ENCODE measurements at regions not wholly inside any gene's neighbourhood (a gene's known extent, or its start where the extent isn't known, plus 50 kb on each side); places are given as distances from the start of the nearest gene placed in this dataset.

DNA sequence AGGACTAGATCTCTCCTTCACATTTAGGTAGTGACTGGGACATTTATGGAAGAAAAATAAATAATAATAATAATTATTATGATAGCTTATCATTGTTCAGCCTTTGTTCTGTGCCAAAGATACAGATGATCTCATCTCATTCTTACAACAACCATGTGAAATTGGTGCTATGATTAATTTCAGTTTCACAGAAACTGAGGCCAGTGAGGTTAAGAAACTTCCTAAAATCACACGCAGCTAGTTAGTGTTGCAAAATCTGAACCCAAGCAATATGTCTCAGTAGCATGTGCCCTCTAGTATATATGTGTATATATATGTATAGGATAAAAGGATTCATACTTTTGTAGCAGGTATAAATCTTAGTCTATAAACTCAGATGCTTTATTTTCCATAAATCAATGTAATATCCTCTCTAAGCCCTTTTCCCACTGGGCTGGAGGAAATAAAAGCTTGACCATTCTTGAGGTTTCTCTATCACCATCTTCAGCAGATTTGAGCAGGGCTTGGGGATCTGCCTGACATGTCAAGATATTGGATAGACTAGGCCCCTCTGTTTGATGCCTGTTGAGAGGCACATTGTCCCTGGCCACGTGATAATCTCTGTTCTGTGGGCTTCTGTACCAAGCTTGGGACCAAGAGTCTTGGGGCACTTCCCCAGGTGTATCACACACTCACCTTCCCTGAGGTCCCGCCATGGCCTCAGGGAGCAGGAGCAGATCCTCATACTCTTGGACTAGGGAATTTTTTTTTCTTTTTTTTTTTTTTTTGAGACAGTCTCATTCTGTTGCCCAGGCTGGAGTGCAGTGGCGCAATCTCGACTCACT is 172.6 kb upstream of the NRP1 start:
- Histone ChIP-seq H3K27ac (no peak overlapping the region), H4K20me1 (ENCODE audit: insufficient read depth) (no peaks in the 10 kb centered on the region), H3K9me2 (ENCODE audit: insufficient read depth) (no peaks in the 10 kb centered on the region), H3K27me3 (replicated peaks; ENCODE audit: insufficient read depth) (no peaks in the 10 kb centered on the region), H3K36me3 (ENCODE audit: low read depth) (no peaks in the 10 kb centered on the region), H3K79me2 (ENCODE audit: insufficient read depth) (no peaks in the 10 kb centered on the region), H3K9ac (no peak overlapping the region), H3K9me3 (ENCODE audit: low read depth) (no peaks in the 10 kb centered on the region), H3K4me1 (ENCODE audit: insufficient read depth) (peaks cover 22% of the 10 kb centered on the region), H2AFZ (no peak overlapping the region), H3K4me3 (no peak overlapping the region), H3F3A (ENCODE audit: insufficient read depth) (no peaks in the 10 kb centered on the region; the same call in 1 of the 2 replicates), H3K4me2 (ENCODE audit: unreplicated experiment) (no peak overlapping the region)
- in situ Hi-C loops (cut with MboI): no loop called here
- WGBS, 2 experiments (ENCODE audit: low coverage in 1 of 2, low lambda C conversion rate in 2 of 2, missing lambda C conversion rate in 2 of 2): 70 to 72% methylated on average over 5 of the region's 5 CpGs
- no peak for TF ChIP-seq EZH2phosphoT487 (IDR thresholded peaks at IDR 0.05; ENCODE audit: insufficient read depth, low read depth)
- TF ChIP-seq EZH2 (IDR thresholded peaks at IDR 0.05; ENCODE audit: insufficient read depth, poor library complexity, severe bottlenecking): no peak
- DNase-seq: peak; percentile 55

GRCh38 chr10:33506391-33506790 is 171.9 kb upstream of the NRP1 start:
- no peaks in the 10 kb centered on the region for H4K20me1 ChIP-seq (ENCODE audit: insufficient read depth)
- 79 to 83% methylated on average over 2 of the region's 2 CpGs for whole genome bisulfite sequencing, 2 experiments (ENCODE audit: low coverage in 1 of 2, low lambda C conversion rate in 2 of 2, missing lambda C conversion rate in 2 of 2)
- H3F3A ChIP-seq (ENCODE audit: insufficient read depth): no peaks in the 10 kb centered on the region; the same call in 1 of the 2 replicates
- H3K4me1 ChIP-seq (ENCODE audit: insufficient read depth): peaks cover 22% of the 10 kb centered on the region
- in situ Hi-C loops (cut with MboI): no loop called here
- H3K9me3 ChIP-seq (ENCODE audit: low read depth): no peaks in the 10 kb centered on the region
- H3K27ac ChIP-seq: no peak overlapping the region
- H3K9me2 ChIP-seq (ENCODE audit: insufficient read depth): no peaks in the 10 kb centered on the region
- TF ChIP-seq EZH2 (IDR thresholded peaks at IDR 0.05; ENCODE audit: insufficient read depth, poor library complexity, severe bottlenecking): no peak
- no peak for TF ChIP-seq EZH2phosphoT487 (IDR thresholded peaks at IDR 0.05; ENCODE audit: insufficient read depth, low read depth)
- no peaks in the 10 kb centered on the region for H3K27me3 ChIP-seq (replicated peaks; ENCODE audit: insufficient read depth)
- DNase-seq: no peak
- no peak overlapping the region for H3K4me3 ChIP-seq
- H3K79me2 ChIP-seq (ENCODE audit: insufficient read depth): no peaks in the 10 kb centered on the region
- H2AFZ ChIP-seq: no peak overlapping the region
- H3K9ac ChIP-seq: no peak overlapping the region
- no peak overlapping the region for H3K4me2 ChIP-seq (ENCODE audit: unreplicated experiment)
- no peaks in the 10 kb centered on the region for H3K36me3 ChIP-seq (ENCODE audit: low read depth)

GRCh38 chr10:33501161-33501560 is 166.7 kb upstream of the NRP1 start:
- H3K4me1 ChIP-seq (ENCODE audit: insufficient read depth): peaks cover 3% of the 10 kb centered on the region; the same call in 1 of the 2 replicates
- no peak for DNase-seq
- H3K27me3 ChIP-seq (replicated peaks; ENCODE audit: insufficient read depth): no peaks in the 10 kb centered on the region
- 100% methylated on average over 1 of the region's 1 CpG for WGBS, 2 experiments (ENCODE audit: low coverage in 1 of 2, low lambda C conversion rate in 2 of 2, missing lambda C conversion rate in 2 of 2)
- no peak overlapping the region for H2AFZ ChIP-seq
- H3K27ac ChIP-seq: no peak overlapping the region
- no peaks in the 10 kb centered on the region for H3K36me3 ChIP-seq (ENCODE audit: low read depth)
- no peaks in the 10 kb centered on the region for H3F3A ChIP-seq (ENCODE audit: insufficient read depth)
- no peak overlapping the region for H3K4me2 ChIP-seq (ENCODE audit: unreplicated experiment)
- no peaks in the 10 kb centered on the region for H3K79me2 ChIP-seq (ENCODE audit: insufficient read depth)
- in situ Hi-C loops (cut with MboI): no loop called here
- no peaks in the 10 kb centered on the region for H4K20me1 ChIP-seq (ENCODE audit: insufficient read depth)
- no peaks in the 10 kb centered on the region for H3K9me2 ChIP-seq (ENCODE audit: insufficient read depth)
- no peaks in the 10 kb centered on the region for H3K9me3 ChIP-seq (ENCODE audit: low read depth)
- no peak for TF ChIP-seq EZH2phosphoT487 (IDR thresholded peaks at IDR 0.05; ENCODE audit: insufficient read depth, low read depth)
- no peak for TF ChIP-seq EZH2 (IDR thresholded peaks at IDR 0.05; ENCODE audit: insufficient read depth, poor library complexity, severe bottlenecking)
- no peak overlapping the region for H3K9ac ChIP-seq
- H3K4me3 ChIP-seq: no peak overlapping the region

DNA sequence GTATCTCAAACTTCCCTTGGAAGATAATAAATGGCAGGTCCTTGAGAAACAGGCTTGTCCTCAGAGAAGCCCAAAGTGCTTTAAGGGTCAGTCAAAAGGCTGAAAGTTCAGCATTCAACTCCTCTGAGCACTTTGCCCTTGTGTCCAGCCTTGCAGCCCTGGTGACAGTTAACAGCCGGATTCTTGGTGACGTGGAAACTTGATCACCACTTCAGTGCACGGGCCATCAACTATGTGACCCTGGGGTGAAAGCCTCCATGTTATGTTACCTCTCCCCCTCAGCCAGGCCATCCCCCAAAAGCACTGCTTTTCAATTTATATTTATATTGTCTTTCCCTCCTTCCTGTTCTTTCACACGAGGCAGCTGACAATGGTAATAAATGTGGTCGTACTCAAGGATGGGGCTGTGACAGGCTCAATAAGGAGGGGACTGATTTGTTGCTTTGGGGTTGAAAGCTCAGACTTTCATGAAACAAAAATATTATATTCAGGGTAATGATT is 164.0 kb upstream of the NRP1 start:
- 95 to 96% methylated on average over 5 of the region's 5 CpGs for WGBS, 2 experiments (ENCODE audit: low coverage in 1 of 2, low lambda C conversion rate in 2 of 2, missing lambda C conversion rate in 2 of 2)
- no peaks in the 10 kb centered on the region for H3F3A ChIP-seq (ENCODE audit: insufficient read depth)
- H3K36me3 ChIP-seq (ENCODE audit: low read depth): no peaks in the 10 kb centered on the region
- DNase-seq: no peak
- no peaks in the 10 kb centered on the region for H4K20me1 ChIP-seq (ENCODE audit: insufficient read depth)
- no peaks in the 10 kb centered on the region for H3K9me3 ChIP-seq (ENCODE audit: low read depth)
- TF ChIP-seq EZH2 (IDR thresholded peaks at IDR 0.05; ENCODE audit: insufficient read depth, poor library complexity, severe bottlenecking): no peak
- TF ChIP-seq EZH2phosphoT487 (IDR thresholded peaks at IDR 0.05; ENCODE audit: insufficient read depth, low read depth): no peak
- H3K27ac ChIP-seq: no peak overlapping the region
- in situ Hi-C loops (cut with MboI): no loop called here
- peak overlapping the region; percentile 77; the same call in 1 of the 2 replicates for H2AFZ ChIP-seq
- H3K4me1 ChIP-seq (ENCODE audit: insufficient read depth): peaks cover 3% of the 10 kb centered on the region; the same call in 1 of the 2 replicates
- H3K9me2 ChIP-seq (ENCODE audit: insufficient read depth): no peaks in the 10 kb centered on the region
- no peak overlapping the region for H3K9ac ChIP-seq
- no peaks in the 10 kb centered on the region for H3K79me2 ChIP-seq (ENCODE audit: insufficient read depth)
- no peak overlapping the region for H3K4me3 ChIP-seq
- H3K27me3 ChIP-seq (replicated peaks; ENCODE audit: insufficient read depth): no peaks in the 10 kb centered on the region
- no peak overlapping the region for H3K4me2 ChIP-seq (ENCODE audit: unreplicated experiment)
